ENCODE measurements at regions not wholly inside any gene's neighbourhood (a gene's known extent, or its start where the extent isn't known, plus 50 kb on each side); places are given as distances from the start of the nearest gene placed in this dataset.

- DNase-seq: no peak
These were observed 348.1 kb downstream of the FOXO1 start for GRCh38 chr13:40318366-40318765.

- DNase-seq: peak; percentile 32
These were observed 346.5 kb downstream of the FOXO1 start for GRCh38 chr13:40319699-40320579.

GRCh38 chr13:40328091-40328490, 338.4 kb downstream of the FOXO1 start:
- no peak for DNase-seq

GRCh38 chr13:40329781-40330485, 336.5 kb downstream of the FOXO1 start:
- no peak for DNase-seq

- DNase-seq: no peak
These were observed 335.5 kb downstream of the FOXO1 start for GRCh38 chr13:40330950-40331349.

- DNase-seq: no peak
These were observed 334.6 kb downstream of the FOXO1 start for GRCh38 chr13:40331802-40332201.

- no peak for DNase-seq
These were observed 333.2 kb downstream of the FOXO1 start for GRCh38 chr13:40333226-40333625.

- DNase-seq: no peak
These were observed 332.4 kb downstream of the FOXO1 start for GRCh38 chr13:40334031-40334430.

- no peak for DNase-seq
These were observed 331.8 kb downstream of the FOXO1 start for GRCh38 chr13:40334616-40335015.

- no peak for DNase-seq
These were observed 329.9 kb downstream of the FOXO1 start for GRCh38 chr13:40336228-40337221.

- no peak for DNase-seq
These were observed 328.8 kb downstream of the FOXO1 start for GRCh38 chr13:40337651-40338050.

GRCh38 chr13:40338217-40338616, 328.2 kb downstream of the FOXO1 start:
- no peak for DNase-seq

GRCh38 chr13:40340368-40341095, 325.9 kb downstream of the FOXO1 start:
- DNase-seq: no peak

GRCh38 chr13:40341096-40341471, 325.4 kb downstream of the FOXO1 start:
- no peak for DNase-seq

GRCh38 chr13:40341501-40341900, 324.9 kb downstream of the FOXO1 start:
- DNase-seq: no peak

GRCh38 chr13:40342461-40342860, 324.0 kb downstream of the FOXO1 start:
- no peak for DNase-seq

GRCh38 chr13:40342901-40343300, 323.5 kb downstream of the FOXO1 start:
- DNase-seq: no peak

GRCh38 chr13:40343550-40344269, 322.7 kb downstream of the FOXO1 start:
- DNase-seq: no peak

- DNase-seq: no peak
These were observed 321.9 kb downstream of the FOXO1 start for GRCh38 chr13:40344270-40345148.

GRCh38 chr13:40345149-40345514, 321.3 kb downstream of the FOXO1 start:
- DNase-seq: no peak
